ENCODE measurements at regions not wholly inside any gene's neighbourhood (a gene's known extent, or its start where the extent isn't known, plus 50 kb on each side); places are given as distances from the start of the nearest gene placed in this dataset.

DNA sequence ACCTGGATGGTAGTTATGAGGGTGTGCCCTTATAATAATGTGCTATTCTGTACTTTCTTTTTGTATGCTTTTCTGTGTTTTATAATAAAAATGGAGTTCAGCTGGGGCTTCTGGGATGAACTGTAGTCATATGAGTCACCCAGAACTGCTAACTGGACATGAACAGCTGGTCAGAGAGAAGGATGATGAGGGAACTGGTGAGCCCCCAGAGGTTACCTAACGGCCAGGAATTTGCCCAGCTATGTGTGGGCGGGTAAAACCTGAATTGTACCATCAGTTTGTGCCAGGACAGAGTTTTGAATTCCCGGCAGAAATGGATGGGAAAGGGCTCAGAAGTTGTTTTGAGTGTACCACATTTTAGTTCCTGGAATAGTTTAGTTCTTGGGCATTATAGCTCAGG is 138.0 kb upstream of the USP9X start:
- TF ChIP-seq POLR2AphosphoS5 (IDR thresholded peaks at IDR 0.05): peak; percentile 90
- TF ChIP-seq, protein P1, sequence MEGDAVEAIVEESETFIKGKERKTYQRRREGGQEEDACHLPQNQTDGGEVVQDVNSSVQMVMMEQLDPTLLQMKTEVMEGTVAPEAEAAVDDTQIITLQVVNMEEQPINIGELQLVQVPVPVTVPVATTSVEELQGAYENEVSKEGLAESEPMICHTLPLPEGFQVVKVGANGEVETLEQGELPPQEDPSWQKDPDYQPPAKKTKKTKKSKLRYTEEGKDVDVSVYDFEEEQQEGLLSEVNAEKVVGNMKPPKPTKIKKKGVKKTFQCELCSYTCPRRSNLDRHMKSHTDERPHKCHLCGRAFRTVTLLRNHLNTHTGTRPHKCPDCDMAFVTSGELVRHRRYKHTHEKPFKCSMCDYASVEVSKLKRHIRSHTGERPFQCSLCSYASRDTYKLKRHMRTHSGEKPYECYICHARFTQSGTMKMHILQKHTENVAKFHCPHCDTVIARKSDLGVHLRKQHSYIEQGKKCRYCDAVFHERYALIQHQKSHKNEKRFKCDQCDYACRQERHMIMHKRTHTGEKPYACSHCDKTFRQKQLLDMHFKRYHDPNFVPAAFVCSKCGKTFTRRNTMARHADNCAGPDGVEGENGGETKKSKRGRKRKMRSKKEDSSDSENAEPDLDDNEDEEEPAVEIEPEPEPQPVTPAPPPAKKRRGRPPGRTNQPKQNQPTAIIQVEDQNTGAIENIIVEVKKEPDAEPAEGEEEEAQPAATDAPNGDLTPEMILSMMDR (IDR thresholded peaks at IDR 0.05): no peak
- TF ChIP-seq POLR2A (IDR thresholded peaks at IDR 0.05): no peak
- TF ChIP-seq EP300 (IDR thresholded peaks at IDR 0.05): no peak

Data from gastroesophageal sphincter (tissue), 3 donors.